K562 (cell line): ENCODE measurements at regions not wholly inside any gene's neighbourhood (a gene's known extent, or its start where the extent isn't known, plus 50 kb on each side); places are given as distances from the start of the nearest gene placed in this dataset.

Experiments used
- CREB5 ChIP-seq: fragments of 250-450 bp; sonication (Bioruptor Pico); IDR thresholded peaks from 2 replicates; pipeline ENCODE4 v1.5.0; 2020; ENCODE audit warnings: mild to moderate bottlenecking
- CTCF ChIP-seq, 3 experiments: IDR thresholded peaks in 2 of 3; conservative IDR thresholded peaks in 1 of 3; 2 replicates each; pipeline ENCODE4 v1.5.1; 2011 to 2012; ENCODE audit warnings: low read length in 3 of 3, mild to moderate bottlenecking in 3 of 3, control low read depth in 2 of 3, improper control_type of control experiment in 1 of 3, inconsistent platforms in 1 of 3, low read depth in 1 of 3, mixed read lengths in 1 of 3, moderate library complexity in 1 of 3; ENCODE audit not compliant: insufficient read depth in 2 of 3
- FOXM1 ChIP-seq, 2 experiments: fragments of 450-650 bp in 1 of 2; sonication (generic) in 1 of 2; formaldehyde crosslinking in 1 of 2; IDR thresholded peaks; 2 replicates each; pipeline versions ENCODE4 v1.6.1 to v1.9.0; 2017 to 2022; ENCODE audit warnings: low read depth in 2 of 2, mild to moderate bottlenecking in 2 of 2, missing genetic modification reagents in 1 of 2, moderate library complexity in 1 of 2
- RAD51 ChIP-seq: fragments of 450-650 bp; IDR thresholded peaks from 2 replicates; pipeline ENCODE4 v1.7.1; 2016; ENCODE audit warnings: low read depth, mild to moderate bottlenecking, borderline replicate concordance
- TEAD4 ChIP-seq, 2 experiments: sonication (generic) in 1 of 2; formaldehyde crosslinking in 1 of 2; IDR thresholded peaks; 2 replicates each; pipeline versions ENCODE4 v1.6.1 to v1.8.0; 2012 to 2022; ENCODE audit warnings: borderline replicate concordance in 1 of 2, inconsistent platforms in 1 of 2, low read length in 1 of 2, mild to moderate bottlenecking in 1 of 2, missing genetic modification reagents in 1 of 2
- ZNF217 ChIP-seq: sonication (generic); formaldehyde crosslinking; IDR thresholded peaks from 2 replicates; pipeline ENCODE4 v1.8.0; 2022; ENCODE audit warnings: mild to moderate bottlenecking, missing genetic modification reagents

DNA sequence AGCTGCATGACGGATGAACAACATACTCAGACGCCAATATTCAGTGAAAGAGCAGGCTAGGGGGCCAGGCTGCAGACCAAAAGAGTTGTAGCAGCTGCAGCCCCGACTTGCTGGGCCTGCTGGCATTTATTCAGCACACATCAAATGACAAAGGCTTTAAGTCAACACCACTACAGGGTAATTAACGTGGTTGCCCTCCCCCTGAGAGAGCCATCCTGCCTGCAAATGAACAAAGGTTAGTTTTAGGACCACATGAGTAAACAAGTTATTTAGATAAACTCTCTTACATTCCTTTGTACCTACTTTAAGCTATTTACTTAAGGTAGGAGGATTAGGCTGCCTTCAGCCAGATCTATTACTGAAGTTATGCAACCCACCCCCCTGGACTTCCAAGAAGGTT, 1329.1 kb downstream of the PCDH18 start:
- TF ChIP-seq TEAD4 (IDR thresholded peaks at IDR 0.05; ENCODE audit: low read length) (no peak), TEAD4 (CRISPR knock-in tag; IDR thresholded peaks at IDR 0.05; ENCODE audit: borderline replicate concordance) (no peak), RAD51 (no peak), ZNF217 (CRISPR knock-in tag) (no peak), FOXM1 (IDR thresholded peaks at IDR 0.05; ENCODE audit: low read depth) (no peak), FOXM1 (CRISPR knock-in tag; IDR thresholded peaks at IDR 0.05; ENCODE audit: low read depth) (no peak), CTCF (IDR thresholded peaks at IDR 0.05 in 2 of 3, conservative IDR thresholded peaks at IDR 0.05 in 1 of 3; ENCODE audit: insufficient read depth in 2 of 3, low read depth in 1 of 3, low read length in 3 of 3) (no peak), CREB5 (CRISPR knock-in tag) (no peak)
